Prostate gland (tissue), 2 donors: ENCODE measurements at regions not wholly inside any gene's neighbourhood (a gene's known extent, or its start where the extent isn't known, plus 50 kb on each side); places are given as distances from the start of the nearest gene placed in this dataset.

Source experiments
- CTCF ChIP-seq, 4 experiments: fragments of 200-600 bp in 2 of 4; fragments of 450-650 bp in 2 of 4; sonication (generic) in 2 of 4; IDR thresholded peaks; 1 replicate in 3 of 4; 2 replicates in 1 of 4; pipeline ENCODE4 v1.5.1; 2016 to 2019; ENCODE audit warnings: antibody characterized with exemption in 4 of 4, mild to moderate bottlenecking in 2 of 4, moderate library complexity in 2 of 4
- POLR2AphosphoS5 ChIP-seq: sonication (generic); formaldehyde crosslinking; IDR thresholded peaks from one replicate; pipeline ENCODE4 v1.6.1; 2017; ENCODE audit warnings: antibody characterized with exemption

- TF ChIP-seq CTCF (IDR thresholded peaks at IDR 0.05): no peak
- TF ChIP-seq POLR2AphosphoS5: no peak
These were observed 133.4 kb downstream of the FZD1 start for GRCh38 chr7:91397612-91398011.
